ENCODE measurements at regions not wholly inside any gene's neighbourhood (a gene's known extent, or its start where the extent isn't known, plus 50 kb on each side); places are given as distances from the start of the nearest gene placed in this dataset.

DNA sequence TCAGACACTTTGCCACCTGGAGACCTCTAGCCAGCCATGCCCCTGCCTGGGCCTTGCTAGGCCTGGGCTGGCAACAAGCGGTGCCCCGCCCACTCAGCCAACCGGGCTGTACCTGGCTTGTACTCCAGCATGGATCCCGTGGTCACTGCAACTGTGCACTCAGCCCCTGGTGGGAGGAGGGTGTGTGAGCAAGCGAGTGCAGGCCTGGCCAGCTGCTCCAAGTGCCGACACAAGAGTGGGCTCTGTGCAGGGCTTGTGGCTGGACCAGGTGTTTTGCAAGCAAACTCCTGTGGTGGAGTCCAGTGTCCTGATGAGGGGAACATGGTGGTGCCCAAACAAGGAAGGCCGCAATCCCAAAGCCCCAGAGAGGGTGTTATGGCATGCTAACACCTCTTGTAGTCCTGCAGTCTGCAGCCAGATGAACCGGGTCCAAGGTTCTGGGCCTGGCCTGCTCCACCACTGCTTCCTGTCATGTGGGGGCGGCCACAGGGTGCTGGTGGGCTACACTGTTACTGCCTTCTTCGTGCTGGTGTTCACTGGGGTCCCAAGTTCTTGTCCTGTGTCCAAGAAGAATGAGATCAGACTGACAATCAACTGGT lies 60.1 kb upstream of the CD28 start:
- TF ChIP-seq CTCF (IDR thresholded peaks at IDR 0.05), result no peak
- no peak for TF ChIP-seq POLR2AphosphoS5 (IDR thresholded peaks at IDR 0.05)
- no peak for TF ChIP-seq POLR2A (IDR thresholded peaks at IDR 0.05; ENCODE audit: low read depth)

Data from esophagus muscularis mucosa (tissue), 3 donors.